SK-N-SH treated with all-trans-retinoic acid at 6 μM for 48 hours (cell line): ENCODE measurements at regions not wholly inside any gene's neighbourhood (a gene's known extent, or its start where the extent isn't known, plus 50 kb on each side); places are given as distances from the start of the nearest gene placed in this dataset.
A peak's percentile ranks its signal among the peaks of the same experiment; 100 is the strongest.

ENCODE experiments used
- ATAC-seq: fragments of 200-7000 bp; cut with Tn5 transposase; 3 replicates; pipeline ENCODE4 v1.9.1; 2020; ENCODE audit warnings: mild to moderate bottlenecking, moderate library complexity
- ARNTL ChIP-seq: fragments of 450-650 bp; formaldehyde crosslinking; IDR thresholded peaks from 2 replicates; pipeline ENCODE4 v1.5.0; 2020; ENCODE audit warnings: low read depth, mild to moderate bottlenecking, moderate library complexity, borderline replicate concordance
- BACH2 ChIP-seq: fragments of 250-450 bp; sonication (Bioruptor Pico); IDR thresholded peaks from 2 replicates; pipeline ENCODE4 v1.9.0; 2021; ENCODE audit warnings: mild to moderate bottlenecking, borderline replicate concordance
- CSDC2 ChIP-seq: fragments of 250-450 bp; sonication (Bioruptor Pico); IDR thresholded peaks from 2 replicates; pipeline ENCODE4 v1.5.0; 2020; ENCODE audit warnings: mild to moderate bottlenecking, moderate library complexity
- GLIS3 ChIP-seq: fragments of 250-450 bp; sonication (Bioruptor Pico); IDR thresholded peaks from 2 replicates; pipeline ENCODE4 v1.5.0; 2020; ENCODE audit warnings: mild to moderate bottlenecking, moderate library complexity
- ISL1 ChIP-seq: fragments of 250-450 bp; sonication (Bioruptor Pico); IDR thresholded peaks from 2 replicates; pipeline ENCODE4 v2.1.2; 2022; ENCODE audit warnings: mild to moderate bottlenecking, moderate library complexity
- OSR1 ChIP-seq: fragments of 250-450 bp; sonication (Bioruptor Pico); IDR thresholded peaks from 2 replicates; pipeline ENCODE4 v1.8.0; 2022; ENCODE audit warnings: moderate library complexity, mild to moderate bottlenecking, inconsistent platforms
- PPARA ChIP-seq: fragments of 250-450 bp; sonication (Bioruptor Pico); IDR thresholded peaks from 2 replicates; pipeline ENCODE4 v1.5.0; 2020; ENCODE audit warnings: mild to moderate bottlenecking, borderline replicate concordance
- RARB ChIP-seq: fragments of 250-450 bp; sonication (Bioruptor Pico); IDR thresholded peaks from 2 replicates; pipeline ENCODE4 v1.8.0; 2021; ENCODE audit warnings: mild to moderate bottlenecking, moderate library complexity
- SNAI2 ChIP-seq: fragments of 250-450 bp; sonication (Bioruptor Pico); IDR thresholded peaks from 2 replicates; pipeline ENCODE4 v1.5.0; 2020; ENCODE audit warnings: mild to moderate bottlenecking, moderate library complexity
- TOX ChIP-seq: fragments of 250-450 bp; sonication (Bioruptor Pico); IDR thresholded peaks from 2 replicates; pipeline ENCODE4 v1.8.0; 2021; ENCODE audit warnings: mild to moderate bottlenecking, moderate library complexity, borderline replicate concordance
- ZC3H10 ChIP-seq: fragments of 250-450 bp; sonication (Bioruptor Pico); IDR thresholded peaks from 2 replicates; pipeline ENCODE4 v1.5.1; 2021; ENCODE audit warnings: mild to moderate bottlenecking, moderate library complexity
- ZFP3 ChIP-seq: fragments of 250-450 bp; sonication (Bioruptor Pico); IDR thresholded peaks from 2 replicates; pipeline ENCODE4 v1.5.0; 2020; ENCODE audit warnings: mild to moderate bottlenecking, moderate library complexity
- ZFP30 ChIP-seq: fragments of 450-650 bp; formaldehyde crosslinking; IDR thresholded peaks from 2 replicates; pipeline ENCODE4 v1.5.0; 2022; ENCODE audit warnings: mild to moderate bottlenecking, moderate library complexity
- ZNF565 ChIP-seq: fragments of 450-650 bp; formaldehyde crosslinking; conservative IDR thresholded peaks from 2 replicates; pipeline ENCODE4 v1.5.0; 2020; ENCODE audit warnings: low read depth, mild to moderate bottlenecking, moderate library complexity
- ZNF70 ChIP-seq: fragments of 450-650 bp; formaldehyde crosslinking; IDR thresholded peaks from 2 replicates; pipeline ENCODE4 v1.5.0; 2020; ENCODE audit warnings: mild to moderate bottlenecking, moderate library complexity
- ZNF8 ChIP-seq: fragments of 450-650 bp; formaldehyde crosslinking; IDR thresholded peaks from 2 replicates; pipeline ENCODE4 v1.5.0; 2020; ENCODE audit warnings: mild to moderate bottlenecking, moderate library complexity
- TF ChIP-seq, protein P1 (sequence below): fragments of 250-450 bp; sonication (Bioruptor Pico); IDR thresholded peaks from 2 replicates; pipeline ENCODE4 v1.8.0; 2021; ENCODE audit warnings: low read depth, mild to moderate bottlenecking, moderate library complexity, borderline replicate concordance
- TF ChIP-seq, protein P2 (sequence below): fragments of 250-450 bp; sonication (Bioruptor Pico); IDR thresholded peaks from 2 replicates; pipeline ENCODE4 v1.8.0; 2020; ENCODE audit warnings: mild to moderate bottlenecking, moderate library complexity, borderline replicate concordance
- TF ChIP-seq, protein P3 (sequence below): fragments of 250-450 bp; sonication (Bioruptor Pico); IDR thresholded peaks from 2 replicates; pipeline ENCODE4 v1.5.1; 2020; ENCODE audit warnings: low read depth, mild to moderate bottlenecking, moderate library complexity
- TF ChIP-seq, protein P4 (sequence below): fragments of 250-450 bp; sonication (Bioruptor Pico); IDR thresholded peaks from 2 replicates; pipeline ENCODE4 v1.5.1; 2021; ENCODE audit warnings: mild to moderate bottlenecking, moderate library complexity
- TF ChIP-seq, protein P5 (sequence below): fragments of 250-450 bp; sonication (Bioruptor Pico); IDR thresholded peaks from 2 replicates; pipeline ENCODE4 v1.5.0; 2020; ENCODE audit warnings: mild to moderate bottlenecking, moderate library complexity

DNA sequence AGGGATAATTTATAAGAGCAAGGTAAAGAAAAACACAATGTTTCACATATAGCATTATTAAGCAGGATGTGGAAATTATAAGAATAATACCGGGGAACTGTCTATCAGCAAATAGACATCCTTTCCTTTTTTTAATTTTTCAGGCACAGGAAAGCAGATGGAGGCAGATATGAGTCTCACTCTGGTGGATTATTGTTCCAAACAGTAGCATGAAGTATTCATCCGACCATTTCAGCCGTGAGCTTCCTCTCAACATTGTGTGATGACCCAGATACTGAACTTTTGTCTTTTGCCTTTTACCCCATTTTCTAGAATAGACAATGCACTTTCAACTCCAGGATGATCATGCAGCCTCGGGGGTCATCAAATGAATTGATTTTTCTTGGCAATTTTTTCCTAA, 599.8 kb downstream of the ADGRL2 start:
- ATAC-seq = no peak
- TF ChIP-seq SNAI2 (CRISPR knock-in tag) (no peak), ZNF70 (CRISPR knock-in tag) (no peak), RARB (CRISPR knock-in tag) (no peak), ZC3H10 (CRISPR knock-in tag) (no peak), ISL1 (CRISPR knock-in tag) (no peak), BACH2 (CRISPR knock-in tag) (no peak), OSR1 (no peak), ARNTL (CRISPR knock-in tag) (no peak), GLIS3 (CRISPR knock-in tag) (no peak), ZFP30 (no peak), ZFP3 (no peak)
- TF ChIP-seq, protein P1, sequence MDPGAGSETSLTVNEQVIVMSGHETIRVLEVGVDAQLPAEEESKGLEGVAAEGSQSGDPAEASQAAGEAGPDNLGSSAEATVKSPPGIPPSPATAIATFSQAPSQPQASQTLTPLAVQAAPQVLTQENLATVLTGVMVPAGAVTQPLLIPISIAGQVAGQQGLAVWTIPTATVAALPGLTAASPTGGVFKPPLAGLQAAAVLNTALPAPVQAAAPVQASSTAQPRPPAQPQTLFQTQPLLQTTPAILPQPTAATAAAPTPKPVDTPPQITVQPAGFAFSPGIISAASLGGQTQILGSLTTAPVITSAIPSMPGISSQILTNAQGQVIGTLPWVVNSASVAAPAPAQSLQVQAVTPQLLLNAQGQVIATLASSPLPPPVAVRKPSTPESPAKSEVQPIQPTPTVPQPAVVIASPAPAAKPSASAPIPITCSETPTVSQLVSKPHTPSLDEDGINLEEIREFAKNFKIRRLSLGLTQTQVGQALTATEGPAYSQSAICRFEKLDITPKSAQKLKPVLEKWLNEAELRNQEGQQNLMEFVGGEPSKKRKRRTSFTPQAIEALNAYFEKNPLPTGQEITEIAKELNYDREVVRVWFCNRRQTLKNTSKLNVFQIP = no peak
- TF ChIP-seq, protein P2, sequence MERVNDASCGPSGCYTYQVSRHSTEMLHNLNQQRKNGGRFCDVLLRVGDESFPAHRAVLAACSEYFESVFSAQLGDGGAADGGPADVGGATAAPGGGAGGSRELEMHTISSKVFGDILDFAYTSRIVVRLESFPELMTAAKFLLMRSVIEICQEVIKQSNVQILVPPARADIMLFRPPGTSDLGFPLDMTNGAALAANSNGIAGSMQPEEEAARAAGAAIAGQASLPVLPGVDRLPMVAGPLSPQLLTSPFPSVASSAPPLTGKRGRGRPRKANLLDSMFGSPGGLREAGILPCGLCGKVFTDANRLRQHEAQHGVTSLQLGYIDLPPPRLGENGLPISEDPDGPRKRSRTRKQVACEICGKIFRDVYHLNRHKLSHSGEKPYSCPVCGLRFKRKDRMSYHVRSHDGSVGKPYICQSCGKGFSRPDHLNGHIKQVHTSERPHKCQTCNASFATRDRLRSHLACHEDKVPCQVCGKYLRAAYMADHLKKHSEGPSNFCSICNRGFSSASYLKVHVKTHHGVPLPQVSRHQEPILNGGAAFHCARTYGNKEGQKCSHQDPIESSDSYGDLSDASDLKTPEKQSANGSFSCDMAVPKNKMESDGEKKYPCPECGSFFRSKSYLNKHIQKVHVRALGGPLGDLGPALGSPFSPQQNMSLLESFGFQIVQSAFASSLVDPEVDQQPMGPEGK = no peak
- TF ChIP-seq, protein P3, sequence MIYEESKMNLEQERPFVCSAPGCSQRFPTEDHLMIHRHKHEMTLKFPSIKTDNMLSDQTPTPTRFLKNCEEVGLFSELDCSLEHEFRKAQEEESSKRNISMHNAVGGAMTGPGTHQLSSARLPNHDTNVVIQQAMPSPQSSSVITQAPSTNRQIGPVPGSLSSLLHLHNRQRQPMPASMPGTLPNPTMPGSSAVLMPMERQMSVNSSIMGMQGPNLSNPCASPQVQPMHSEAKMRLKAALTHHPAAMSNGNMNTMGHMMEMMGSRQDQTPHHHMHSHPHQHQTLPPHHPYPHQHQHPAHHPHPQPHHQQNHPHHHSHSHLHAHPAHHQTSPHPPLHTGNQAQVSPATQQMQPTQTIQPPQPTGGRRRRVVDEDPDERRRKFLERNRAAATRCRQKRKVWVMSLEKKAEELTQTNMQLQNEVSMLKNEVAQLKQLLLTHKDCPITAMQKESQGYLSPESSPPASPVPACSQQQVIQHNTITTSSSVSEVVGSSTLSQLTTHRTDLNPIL (CRISPR knock-in tag) = no peak

DNA sequence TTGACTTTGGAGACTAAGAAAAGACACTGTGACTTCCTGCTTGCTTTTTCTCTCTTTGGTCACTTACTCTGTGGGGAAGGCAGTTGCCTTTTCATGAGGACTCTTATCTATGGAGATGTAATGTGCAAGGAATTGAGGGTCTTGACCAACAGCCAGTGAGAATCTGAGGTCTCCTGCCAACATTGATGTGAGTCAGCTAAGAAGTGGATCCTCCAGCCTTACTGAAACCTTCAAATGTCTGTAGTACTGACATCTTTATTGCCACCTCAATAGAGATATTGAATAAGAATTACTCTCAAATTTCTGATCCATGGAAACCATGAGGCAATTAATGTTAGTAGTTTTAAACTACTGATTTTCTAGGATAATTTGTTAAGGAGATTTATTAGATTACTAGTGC, 598.4 kb downstream of the ADGRL2 start:
- no peak for ATAC-seq
- TF ChIP-seq ISL1 (CRISPR knock-in tag) (peak; percentile 52), ZNF565 (no peak)
- TF ChIP-seq, all 23 proteins: peak for 1

DNA sequence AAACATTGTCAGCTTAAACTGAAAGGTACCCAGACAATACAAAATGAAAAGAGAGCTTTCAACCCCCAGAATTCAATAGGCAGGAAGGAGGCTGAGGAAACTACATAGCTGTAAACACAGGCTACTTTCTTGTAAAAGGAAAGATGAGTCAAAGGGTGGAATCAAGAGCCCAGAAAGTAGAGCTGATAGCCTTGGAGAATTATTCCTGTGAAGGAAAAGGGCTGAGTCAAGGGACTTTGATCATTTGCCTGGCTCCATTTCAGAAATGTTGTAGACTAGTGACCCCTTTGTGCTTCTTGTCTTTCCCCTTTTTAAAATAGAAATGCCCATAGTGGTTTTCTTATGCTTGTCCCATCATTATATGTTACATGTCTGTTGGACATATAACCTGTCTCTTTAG, 597.6 kb downstream of the ADGRL2 start:
- TF ChIP-seq, protein P3 (CRISPR knock-in tag) = no peak
- TF ChIP-seq, protein P4, sequence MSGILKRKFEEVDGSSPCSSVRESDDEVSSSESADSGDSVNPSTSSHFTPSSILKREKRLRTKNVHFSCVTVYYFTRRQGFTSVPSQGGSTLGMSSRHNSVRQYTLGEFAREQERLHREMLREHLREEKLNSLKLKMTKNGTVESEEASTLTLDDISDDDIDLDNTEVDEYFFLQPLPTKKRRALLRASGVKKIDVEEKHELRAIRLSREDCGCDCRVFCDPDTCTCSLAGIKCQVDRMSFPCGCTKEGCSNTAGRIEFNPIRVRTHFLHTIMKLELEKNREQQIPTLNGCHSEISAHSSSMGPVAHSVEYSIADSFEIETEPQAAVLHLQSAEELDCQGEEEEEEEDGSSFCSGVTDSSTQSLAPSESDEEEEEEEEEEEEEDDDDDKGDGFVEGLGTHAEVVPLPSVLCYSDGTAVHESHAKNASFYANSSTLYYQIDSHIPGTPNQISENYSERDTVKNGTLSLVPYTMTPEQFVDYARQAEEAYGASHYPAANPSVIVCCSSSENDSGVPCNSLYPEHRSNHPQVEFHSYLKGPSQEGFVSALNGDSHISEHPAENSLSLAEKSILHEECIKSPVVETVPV (CRISPR knock-in tag) = no peak
- TF ChIP-seq ZFP30 (no peak), TOX (CRISPR knock-in tag) (no peak), SNAI2 (CRISPR knock-in tag) (no peak), ZNF70 (CRISPR knock-in tag) (no peak), CSDC2 (CRISPR knock-in tag) (no peak), PPARA (CRISPR knock-in tag) (no peak), ISL1 (CRISPR knock-in tag) (no peak), ZNF8 (no peak), ZNF565 (no peak), OSR1 (no peak), GLIS3 (CRISPR knock-in tag) (no peak)
- TF ChIP-seq, protein P2 = no peak
- TF ChIP-seq, protein P1 = no peak
- TF ChIP-seq, protein P5, sequence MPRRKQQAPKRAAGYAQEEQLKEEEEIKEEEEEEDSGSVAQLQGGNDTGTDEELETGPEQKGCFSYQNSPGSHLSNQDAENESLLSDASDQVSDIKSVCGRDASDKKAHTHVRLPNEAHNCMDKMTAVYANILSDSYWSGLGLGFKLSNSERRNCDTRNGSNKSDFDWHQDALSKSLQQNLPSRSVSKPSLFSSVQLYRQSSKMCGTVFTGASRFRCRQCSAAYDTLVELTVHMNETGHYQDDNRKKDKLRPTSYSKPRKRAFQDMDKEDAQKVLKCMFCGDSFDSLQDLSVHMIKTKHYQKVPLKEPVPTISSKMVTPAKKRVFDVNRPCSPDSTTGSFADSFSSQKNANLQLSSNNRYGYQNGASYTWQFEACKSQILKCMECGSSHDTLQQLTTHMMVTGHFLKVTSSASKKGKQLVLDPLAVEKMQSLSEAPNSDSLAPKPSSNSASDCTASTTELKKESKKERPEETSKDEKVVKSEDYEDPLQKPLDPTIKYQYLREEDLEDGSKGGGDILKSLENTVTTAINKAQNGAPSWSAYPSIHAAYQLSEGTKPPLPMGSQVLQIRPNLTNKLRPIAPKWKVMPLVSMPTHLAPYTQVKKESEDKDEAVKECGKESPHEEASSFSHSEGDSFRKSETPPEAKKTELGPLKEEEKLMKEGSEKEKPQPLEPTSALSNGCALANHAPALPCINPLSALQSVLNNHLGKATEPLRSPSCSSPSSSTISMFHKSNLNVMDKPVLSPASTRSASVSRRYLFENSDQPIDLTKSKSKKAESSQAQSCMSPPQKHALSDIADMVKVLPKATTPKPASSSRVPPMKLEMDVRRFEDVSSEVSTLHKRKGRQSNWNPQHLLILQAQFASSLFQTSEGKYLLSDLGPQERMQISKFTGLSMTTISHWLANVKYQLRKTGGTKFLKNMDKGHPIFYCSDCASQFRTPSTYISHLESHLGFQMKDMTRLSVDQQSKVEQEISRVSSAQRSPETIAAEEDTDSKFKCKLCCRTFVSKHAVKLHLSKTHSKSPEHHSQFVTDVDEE = no peak
- ATAC-seq = no peak
